Osteoblast (primary cell): ENCODE measurements at regions not wholly inside any gene's neighbourhood (a gene's known extent, or its start where the extent isn't known, plus 50 kb on each side); places are given as distances from the start of the nearest gene placed in this dataset.

Source experiments
- DNase-seq: peaks from one replicate; pipeline ENCODE4 v3.0.0; 2011; ENCODE audit warnings: low spot score, mixed read lengths; ENCODE audit not compliant: insufficient read length; ENCODE audit errors: missing footprints
- H2AFZ ChIP-seq: 2 replicates; pipeline ENCODE4 v1.6.0; 2011; ENCODE audit warnings: mild to moderate bottlenecking, low read length
- H3K27ac ChIP-seq: 2 replicates; pipeline ENCODE4 v1.5.1; 2011; ENCODE audit warnings: mild to moderate bottlenecking, low read depth, low read length, moderate library complexity
- H3K27me3 ChIP-seq: 2 replicates; pipeline ENCODE4 v1.6.0; 2012; ENCODE audit warnings: mild to moderate bottlenecking, control low read depth, inconsistent platforms, low read length, moderate library complexity; ENCODE audit not compliant: insufficient read depth
- H3K36me3 ChIP-seq: 2 replicates; pipeline ENCODE4 v1.5.1; 2011; ENCODE audit warnings: mild to moderate bottlenecking, low read length, control low read depth, moderate library complexity; ENCODE audit not compliant: insufficient read depth
- H3K4me1 ChIP-seq: 2 replicates; pipeline ENCODE4 v1.5.1; 2011; ENCODE audit warnings: mild to moderate bottlenecking, low read length, control low read depth, moderate library complexity; ENCODE audit not compliant: insufficient read depth
- H3K4me2 ChIP-seq: 2 replicates; pipeline ENCODE4 v1.6.0; 2011; ENCODE audit warnings: mild to moderate bottlenecking, low read length; ENCODE audit not compliant: insufficient read depth
- H3K4me3 ChIP-seq: fragments of 200-600 bp; sonication (generic); 3 replicates; pipeline ENCODE4 v1.5.1; 2012; ENCODE audit warnings: mild to moderate bottlenecking, low read length, inconsistent platforms; ENCODE audit not compliant: insufficient read depth
- H3K79me2 ChIP-seq: 2 replicates; pipeline ENCODE4 v1.6.0; 2012; ENCODE audit warnings: mild to moderate bottlenecking, low read length, control low read depth, inconsistent platforms; ENCODE audit not compliant: insufficient read depth
- H3K9me3 ChIP-seq: 2 replicates; pipeline ENCODE4 v1.5.1; 2011; ENCODE audit warnings: low read depth, low read length, control low read depth
- H4K20me1 ChIP-seq: 2 replicates; pipeline ENCODE4 v1.6.0; 2012; ENCODE audit warnings: mild to moderate bottlenecking, low read length, control low read depth; ENCODE audit not compliant: insufficient read depth
- TF ChIP-seq, protein P1 (sequence below): IDR thresholded peaks from 2 replicates; pipeline ENCODE4 v1.5.1; 2011; ENCODE audit warnings: mild to moderate bottlenecking, low read depth, low read length, moderate library complexity; ENCODE audit errors: extremely low read depth

DNA sequence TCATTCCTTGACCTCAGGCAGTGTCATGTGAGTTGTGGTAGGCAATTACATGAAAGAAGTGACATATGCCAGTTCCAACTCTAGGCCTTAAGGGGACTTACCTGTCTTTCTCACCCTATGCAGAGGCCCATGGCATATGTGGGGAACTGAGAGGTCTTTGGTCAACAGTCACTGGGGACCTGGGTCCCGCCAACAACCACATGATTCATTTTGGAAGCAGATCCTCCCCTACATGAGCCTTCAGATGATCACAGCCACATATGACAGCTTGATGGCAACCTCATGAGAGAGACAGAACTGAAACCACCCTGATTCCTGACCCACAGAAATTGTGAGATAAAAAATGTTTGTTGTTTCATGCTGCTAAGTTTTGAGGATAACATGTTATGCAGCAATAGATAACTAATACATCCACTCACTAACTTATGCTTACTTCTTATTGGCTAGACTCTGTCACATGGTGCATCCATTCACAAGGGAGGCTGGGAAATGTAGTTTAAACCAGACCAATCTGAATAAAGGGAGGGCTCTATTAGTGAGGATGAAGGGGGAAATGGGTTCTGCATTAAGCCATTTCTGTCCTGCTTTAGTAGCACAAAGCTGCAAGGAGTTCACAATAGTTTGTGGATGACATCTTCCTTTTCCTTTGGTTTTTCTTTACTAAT is 298.2 kb downstream of the HAPSTR1 start:
- peaks cover 3% of the 10 kb centered on the region for H3K9me3 ChIP-seq
- H2AFZ ChIP-seq, result no peak overlapping the region
- no peaks in the 10 kb centered on the region for H4K20me1 ChIP-seq
- no peaks in the 10 kb centered on the region for H3K4me1 ChIP-seq
- H3K36me3 ChIP-seq, result no peaks in the 10 kb centered on the region
- H3K27ac ChIP-seq, result no peak overlapping the region
- H3K4me3 ChIP-seq, result no peak overlapping the region
- no peak overlapping the region for H3K4me2 ChIP-seq
- no peaks in the 10 kb centered on the region for H3K79me2 ChIP-seq
- no peak for DNase-seq
- TF ChIP-seq, protein P1, sequence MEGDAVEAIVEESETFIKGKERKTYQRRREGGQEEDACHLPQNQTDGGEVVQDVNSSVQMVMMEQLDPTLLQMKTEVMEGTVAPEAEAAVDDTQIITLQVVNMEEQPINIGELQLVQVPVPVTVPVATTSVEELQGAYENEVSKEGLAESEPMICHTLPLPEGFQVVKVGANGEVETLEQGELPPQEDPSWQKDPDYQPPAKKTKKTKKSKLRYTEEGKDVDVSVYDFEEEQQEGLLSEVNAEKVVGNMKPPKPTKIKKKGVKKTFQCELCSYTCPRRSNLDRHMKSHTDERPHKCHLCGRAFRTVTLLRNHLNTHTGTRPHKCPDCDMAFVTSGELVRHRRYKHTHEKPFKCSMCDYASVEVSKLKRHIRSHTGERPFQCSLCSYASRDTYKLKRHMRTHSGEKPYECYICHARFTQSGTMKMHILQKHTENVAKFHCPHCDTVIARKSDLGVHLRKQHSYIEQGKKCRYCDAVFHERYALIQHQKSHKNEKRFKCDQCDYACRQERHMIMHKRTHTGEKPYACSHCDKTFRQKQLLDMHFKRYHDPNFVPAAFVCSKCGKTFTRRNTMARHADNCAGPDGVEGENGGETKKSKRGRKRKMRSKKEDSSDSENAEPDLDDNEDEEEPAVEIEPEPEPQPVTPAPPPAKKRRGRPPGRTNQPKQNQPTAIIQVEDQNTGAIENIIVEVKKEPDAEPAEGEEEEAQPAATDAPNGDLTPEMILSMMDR, result no peak
- H3K27me3 ChIP-seq, result no peaks in the 10 kb centered on the region

DNA sequence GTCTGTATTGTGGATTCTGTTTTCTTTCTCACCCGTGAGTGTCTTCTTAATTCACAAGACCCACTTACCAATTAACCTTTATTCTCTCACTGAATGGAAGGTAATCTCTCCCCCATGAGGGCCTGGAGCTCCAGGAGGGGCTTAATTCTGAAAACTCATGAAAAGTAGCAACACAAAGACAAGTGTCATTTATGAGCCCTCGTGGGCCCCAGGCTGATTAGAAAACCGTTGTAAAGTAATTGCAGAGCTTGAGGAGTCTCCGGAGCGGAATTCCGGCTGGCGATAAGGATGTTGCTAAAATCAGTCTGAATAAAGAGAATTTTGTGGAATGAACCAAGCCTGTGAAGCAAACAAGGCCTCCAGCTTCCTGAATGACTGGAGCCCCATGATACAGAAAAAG is 301.5 kb downstream of the HAPSTR1 start:
- TF ChIP-seq, protein P1, result no peak
- H3K27me3 ChIP-seq, result no peaks in the 10 kb centered on the region
- DNase-seq, result no peak
- peaks cover 3% of the 10 kb centered on the region for H3K9me3 ChIP-seq
- H3K79me2 ChIP-seq, result no peaks in the 10 kb centered on the region
- no peak overlapping the region for H3K4me2 ChIP-seq
- no peak overlapping the region for H3K27ac ChIP-seq
- no peak overlapping the region for H2AFZ ChIP-seq
- no peaks in the 10 kb centered on the region for H4K20me1 ChIP-seq
- H3K4me1 ChIP-seq, result no peaks in the 10 kb centered on the region
- H3K4me3 ChIP-seq, result no peak overlapping the region
- H3K36me3 ChIP-seq, result no peaks in the 10 kb centered on the region

DNA sequence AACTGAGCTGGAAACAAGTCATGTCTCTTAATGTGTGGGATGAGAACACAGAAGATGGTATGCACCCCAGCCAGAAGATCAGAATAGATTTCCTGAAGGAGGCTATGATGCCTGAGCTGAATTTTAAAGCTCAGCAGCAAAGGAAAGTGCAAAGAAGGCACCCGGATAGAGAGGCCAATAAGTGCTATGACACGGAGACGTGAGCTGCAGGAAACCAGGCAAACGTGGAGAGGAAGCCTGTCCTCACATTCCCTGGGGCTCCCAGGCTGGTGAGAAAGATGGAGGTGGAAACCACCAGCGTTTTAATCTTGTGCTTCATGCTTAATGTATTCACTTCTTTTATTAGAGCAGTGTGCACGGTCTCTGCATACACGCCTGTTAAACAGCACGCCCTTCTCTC is 302.1 kb downstream of the HAPSTR1 start:
- H3K4me1 ChIP-seq, result no peaks in the 10 kb centered on the region
- H3K79me2 ChIP-seq, result no peaks in the 10 kb centered on the region
- H3K4me2 ChIP-seq, result no peak overlapping the region
- H3K4me3 ChIP-seq, result no peak overlapping the region
- DNase-seq, result no peak
- H3K9me3 ChIP-seq, result peaks cover 1% of the 10 kb centered on the region
- H3K27ac ChIP-seq, result no peak overlapping the region
- H4K20me1 ChIP-seq, result no peaks in the 10 kb centered on the region
- H2AFZ ChIP-seq, result no peak overlapping the region
- TF ChIP-seq, protein P1, result no peak
- no peaks in the 10 kb centered on the region for H3K27me3 ChIP-seq
- H3K36me3 ChIP-seq, result no peaks in the 10 kb centered on the region

DNA sequence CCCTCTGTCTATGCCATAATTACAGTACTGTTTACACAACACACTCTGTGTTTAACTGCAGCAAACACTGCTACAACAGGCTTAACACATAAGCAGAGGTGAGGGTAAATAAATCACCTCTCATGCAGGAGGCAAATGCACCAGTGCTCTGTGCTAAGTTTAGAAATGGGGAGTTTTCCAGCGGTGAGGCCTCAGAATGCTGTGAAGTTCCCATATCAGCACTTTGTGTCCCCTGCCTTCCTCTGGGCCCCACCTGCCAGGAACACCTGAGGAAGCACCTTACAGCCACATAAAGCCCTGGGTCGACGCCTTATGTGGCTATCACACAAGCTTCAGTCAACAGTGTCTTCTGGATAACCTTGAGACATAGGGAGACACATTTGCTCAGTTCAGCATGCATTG is 304.5 kb downstream of the HAPSTR1 start:
- TF ChIP-seq, protein P1, result no peak
- no peak for DNase-seq
- H2AFZ ChIP-seq, result no peak overlapping the region
- no peak overlapping the region for H3K4me3 ChIP-seq
- H3K79me2 ChIP-seq, result no peaks in the 10 kb centered on the region
- H3K36me3 ChIP-seq, result no peaks in the 10 kb centered on the region
- no peaks in the 10 kb centered on the region for H3K4me1 ChIP-seq
- H4K20me1 ChIP-seq, result no peaks in the 10 kb centered on the region
- no peaks in the 10 kb centered on the region for H3K9me3 ChIP-seq
- H3K4me2 ChIP-seq, result no peak overlapping the region
- H3K27me3 ChIP-seq, result no peaks in the 10 kb centered on the region
- no peak overlapping the region for H3K27ac ChIP-seq
